Upper lobe of left lung (tissue), 4 donors: ENCODE measurements at regions not wholly inside any gene's neighbourhood (a gene's known extent, or its start where the extent isn't known, plus 50 kb on each side); places are given as distances from the start of the nearest gene placed in this dataset.

ENCODE experiments used
- CTCF ChIP-seq, 6 experiments: fragments of 450-650 bp in 4 of 6; fragments of 200-600 bp in 2 of 6; sonication (generic) in 2 of 6; IDR thresholded peaks; one replicate each; pipeline ENCODE4 v1.5.1; 2016 to 2019; ENCODE audit warnings: antibody characterized with exemption in 6 of 6
- EP300 ChIP-seq, 4 donors: sonication (generic); formaldehyde crosslinking; IDR thresholded peaks; one replicate each; pipeline ENCODE4 v1.5.1; 2017; ENCODE audit warnings: antibody characterized with exemption in 4 of 4, control low read depth in 2 of 4
- POLR2A ChIP-seq, 4 donors: fragments of 450-650 bp; IDR thresholded peaks; one replicate each; pipeline ENCODE4 v1.5.1; 2016 to 2017; ENCODE audit warnings: antibody characterized with exemption in 4 of 4, mild to moderate bottlenecking in 2 of 4
- POLR2AphosphoS5 ChIP-seq, 2 donors: sonication (generic); formaldehyde crosslinking; IDR thresholded peaks; one replicate each; pipeline ENCODE4 v1.5.1; 2017; ENCODE audit warnings: antibody characterized with exemption in 2 of 2

DNA sequence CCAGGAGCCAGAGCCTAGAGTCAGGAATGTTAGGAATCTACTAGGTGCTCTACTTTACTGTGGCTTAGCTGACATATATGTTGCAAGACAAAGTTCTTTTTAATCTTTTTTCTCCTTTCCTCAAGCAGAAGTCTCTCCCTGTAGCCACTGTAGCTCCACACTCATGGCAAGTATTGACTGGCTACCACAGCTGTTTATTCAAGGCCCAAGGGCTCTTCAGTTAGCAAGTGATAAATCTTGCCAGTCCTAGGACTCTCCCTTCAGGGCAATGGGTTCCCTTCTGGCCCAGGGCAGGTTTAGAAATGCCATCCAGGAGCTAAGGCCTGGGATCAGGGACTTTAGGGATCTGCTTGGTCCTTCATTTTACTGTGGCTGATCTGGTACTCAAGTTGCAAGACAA, 82.0 kb upstream of the TNFRSF21 start:
- no peak for TF ChIP-seq EP300 (IDR thresholded peaks at IDR 0.05)
- TF ChIP-seq CTCF (IDR thresholded peaks at IDR 0.05): no peak
- no peak for TF ChIP-seq POLR2A (IDR thresholded peaks at IDR 0.05)
- TF ChIP-seq POLR2AphosphoS5 (IDR thresholded peaks at IDR 0.05): no peak
